HepG2 (cell line): ENCODE measurements at regions not wholly inside any gene's neighbourhood (a gene's known extent, or its start where the extent isn't known, plus 50 kb on each side); places are given as distances from the start of the nearest gene placed in this dataset.

Experiments
- CREB1 ChIP-seq, 2 experiments: fragments of 450-650 bp in 1 of 2; IDR thresholded peaks; 2 replicates each; pipeline ENCODE4 v1.6.1; 2016 to 2017; ENCODE audit warnings: control low read depth in 1 of 2, mild to moderate bottlenecking in 1 of 2, missing compliant biosample characterization in 1 of 2, missing genetic modification characterization in 1 of 2
- ELF1 ChIP-seq: sonication (generic); formaldehyde crosslinking; IDR thresholded peaks from 2 replicates; pipeline ENCODE4 v1.4.0; 2020; ENCODE audit warnings: missing genetic modification reagents
- FOSL2 ChIP-seq: sonication (generic); formaldehyde crosslinking; IDR thresholded peaks from 2 replicates; pipeline ENCODE4 v1.4.0; 2020; ENCODE audit warnings: missing genetic modification reagents
- PAX8 ChIP-seq: sonication (generic); formaldehyde crosslinking; IDR thresholded peaks from 2 replicates; pipeline ENCODE4 v1.8.0; 2022; ENCODE audit warnings: mild to moderate bottlenecking, missing genetic modification reagents, borderline replicate concordance
- SAFB2 ChIP-seq: sonication (generic); formaldehyde crosslinking; IDR thresholded peaks from 2 replicates; pipeline ENCODE4 v1.5.1; 2020; ENCODE audit warnings: missing genetic modification reagents, low read depth, mild to moderate bottlenecking, borderline replicate concordance
- TEAD2 ChIP-seq: sonication (generic); formaldehyde crosslinking; IDR thresholded peaks from 2 replicates; pipeline ENCODE4 v1.9.0; 2021; ENCODE audit warnings: missing genetic modification reagents
- ZIK1 ChIP-seq: sonication (generic); formaldehyde crosslinking; IDR thresholded peaks from 2 replicates; pipeline ENCODE4 v1.5.0; 2020; ENCODE audit warnings: mild to moderate bottlenecking, low read depth, missing genetic modification reagents, borderline replicate concordance
- TF ChIP-seq, protein P1 (sequence below): IDR thresholded peaks from 2 replicates; pipeline ENCODE4 v1.6.1; 2016
- TF ChIP-seq, protein P2 (sequence below): sonication (generic); formaldehyde crosslinking; IDR thresholded peaks from 2 replicates; pipeline ENCODE4 v1.5.0; 2020; ENCODE audit warnings: missing genetic modification reagents
- TF ChIP-seq, protein P3 (sequence below): IDR thresholded peaks from 2 replicates; pipeline ENCODE4 v1.6.1; 2012; ENCODE audit warnings: inconsistent platforms

DNA sequence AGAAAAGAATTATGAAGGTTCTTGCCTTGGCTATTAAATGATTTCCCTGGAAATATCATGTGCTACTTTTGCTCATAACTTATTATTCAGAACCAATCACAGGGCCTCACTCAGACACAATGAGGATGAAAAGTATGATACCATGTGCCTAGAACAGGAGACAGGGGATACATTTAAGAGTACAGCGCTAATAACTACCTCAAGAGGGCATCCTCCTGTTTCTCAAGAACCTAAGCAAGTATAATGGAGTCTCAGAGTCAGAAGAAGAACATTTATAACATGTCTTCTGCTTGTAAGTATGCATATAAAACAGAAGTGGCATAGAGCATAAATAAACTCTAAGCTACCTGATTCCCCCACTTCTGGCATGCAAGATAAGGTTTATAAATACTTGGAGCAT lies 125.4 kb upstream of the MME start:
- TF ChIP-seq PAX8 (CRISPR knock-in tag) (no peak), ZIK1 (CRISPR knock-in tag) (no peak), FOSL2 (CRISPR knock-in tag) (no peak), SAFB2 (no peak), CREB1 (IDR thresholded peaks at IDR 0.05) (no peak), CREB1 (CRISPR knock-in tag; IDR thresholded peaks at IDR 0.05) (no peak), TEAD2 (CRISPR knock-in tag) (no peak), ELF1 (CRISPR knock-in tag) (no peak)
- TF ChIP-seq, protein P1, sequence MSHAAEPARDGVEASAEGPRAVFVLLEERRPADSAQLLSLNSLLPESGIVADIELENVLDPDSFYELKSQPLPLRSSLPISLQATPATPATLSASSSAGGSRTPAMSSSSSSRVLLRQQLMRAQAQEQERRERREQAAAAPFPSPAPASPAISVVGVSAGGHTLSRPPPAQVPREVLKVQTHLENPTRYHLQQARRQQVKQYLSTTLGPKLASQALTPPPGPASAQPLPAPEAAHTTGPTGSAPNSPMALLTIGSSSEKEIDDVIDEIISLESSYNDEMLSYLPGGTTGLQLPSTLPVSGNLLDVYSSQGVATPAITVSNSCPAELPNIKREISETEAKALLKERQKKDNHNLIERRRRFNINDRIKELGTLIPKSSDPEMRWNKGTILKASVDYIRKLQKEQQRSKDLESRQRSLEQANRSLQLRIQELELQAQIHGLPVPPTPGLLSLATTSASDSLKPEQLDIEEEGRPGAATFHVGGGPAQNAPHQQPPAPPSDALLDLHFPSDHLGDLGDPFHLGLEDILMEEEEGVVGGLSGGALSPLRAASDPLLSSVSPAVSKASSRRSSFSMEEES (CRISPR knock-in tag), result no peak
- TF ChIP-seq, protein P2, sequence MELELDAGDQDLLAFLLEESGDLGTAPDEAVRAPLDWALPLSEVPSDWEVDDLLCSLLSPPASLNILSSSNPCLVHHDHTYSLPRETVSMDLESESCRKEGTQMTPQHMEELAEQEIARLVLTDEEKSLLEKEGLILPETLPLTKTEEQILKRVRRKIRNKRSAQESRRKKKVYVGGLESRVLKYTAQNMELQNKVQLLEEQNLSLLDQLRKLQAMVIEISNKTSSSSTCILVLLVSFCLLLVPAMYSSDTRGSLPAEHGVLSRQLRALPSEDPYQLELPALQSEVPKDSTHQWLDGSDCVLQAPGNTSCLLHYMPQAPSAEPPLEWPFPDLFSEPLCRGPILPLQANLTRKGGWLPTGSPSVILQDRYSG (CRISPR knock-in tag), result no peak
- TF ChIP-seq, protein P3, sequence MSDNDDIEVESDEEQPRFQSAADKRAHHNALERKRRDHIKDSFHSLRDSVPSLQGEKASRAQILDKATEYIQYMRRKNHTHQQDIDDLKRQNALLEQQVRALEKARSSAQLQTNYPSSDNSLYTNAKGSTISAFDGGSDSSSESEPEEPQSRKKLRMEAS, result no peak
